H1 (cell line): ENCODE measurements at regions not wholly inside any gene's neighbourhood (a gene's known extent, or its start where the extent isn't known, plus 50 kb on each side); places are given as distances from the start of the nearest gene placed in this dataset.

Experiments
- ASH2L ChIP-seq: fragments of 200-600, 300-600 bp; sonication (generic); IDR thresholded peaks from one replicate; pipeline ENCODE4 v1.7.1; 2017; ENCODE audit warnings: low read length
- FOSL1 ChIP-seq: IDR thresholded peaks from 2 replicates; pipeline ENCODE4 v1.6.1; 2011; ENCODE audit warnings: mild to moderate bottlenecking, low read depth, low read length, moderate library complexity; ENCODE audit not compliant: insufficient read depth
- NRF1 ChIP-seq: IDR thresholded peaks from 2 replicates; pipeline ENCODE4 v1.6.1; 2011; ENCODE audit warnings: mild to moderate bottlenecking, low read depth, low read length, improper control_type of control experiment
- RAD21 ChIP-seq, 2 experiments: IDR thresholded peaks in 1 of 2; conservative IDR thresholded peaks in 1 of 2; 2 replicates each; pipeline ENCODE4 v1.6.1; 2011; ENCODE audit warnings: low read depth in 2 of 2, low read length in 2 of 2, improper control_type of control experiment in 1 of 2, inconsistent platforms in 1 of 2, mild to moderate bottlenecking in 1 of 2, moderate library complexity in 1 of 2
- TAF1 ChIP-seq: IDR thresholded peaks from 2 replicates; pipeline ENCODE4 v1.6.1; 2011; ENCODE audit warnings: mild to moderate bottlenecking, low read depth, low read length

DNA sequence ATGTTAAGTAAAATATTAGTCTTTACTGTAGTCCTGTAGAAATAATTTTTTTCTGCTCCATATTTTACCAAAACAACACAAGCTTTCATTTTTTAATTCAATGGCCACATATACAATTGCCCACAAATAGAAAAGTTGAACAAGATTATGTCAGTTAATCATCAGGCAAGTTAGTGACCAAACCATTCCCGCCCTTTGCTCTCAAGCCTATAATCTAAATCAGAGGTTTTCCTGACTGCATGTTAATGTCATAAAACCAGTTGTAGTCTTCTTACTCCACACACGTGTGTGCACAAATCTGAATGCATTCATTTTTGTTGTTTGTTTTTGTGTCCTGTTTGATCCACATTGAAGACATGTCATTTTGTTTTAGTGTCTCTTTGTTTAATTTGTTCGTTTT lies 1357.7 kb upstream of the GJE1 start (continued):
- TF ChIP-seq RAD21 (IDR thresholded peaks at IDR 0.05 in 1 of 2, conservative IDR thresholded peaks at IDR 0.05 in 1 of 2; ENCODE audit: low read depth in 2 of 2, low read length in 2 of 2) (no peak), FOSL1 (no peak), ASH2L (no peak), TAF1 (no peak), NRF1 (no peak)
